ENCODE measurements at regions not wholly inside any gene's neighbourhood (a gene's known extent, or its start where the extent isn't known, plus 50 kb on each side); places are given as distances from the start of the nearest gene placed in this dataset.

- Histone ChIP-seq H3K36me3 (ENCODE audit: control insufficient read depth in 2 of 2, extremely low read depth in 1 of 2, insufficient read depth in 2 of 2, low read length in 2 of 2) (no peaks in the 10 kb centered on the region), H3K4me2 (ENCODE audit: insufficient read depth, low read length) (no peak overlapping the region), H3K4me1 (ENCODE audit: control insufficient read depth, extremely low read depth, insufficient read depth, low read length) (no peaks in the 10 kb centered on the region), H3K4me3 (replicated peaks in 1 of 3; ENCODE audit: insufficient read depth in 1 of 3, low read depth in 1 of 3, low read length in 3 of 3) (no peak overlapping the region), H4K20me1 (replicated peaks; ENCODE audit: control insufficient read depth, extremely low read depth, insufficient read depth, low read length) (no peaks in the 10 kb centered on the region), H3K9me1 (replicated peaks; ENCODE audit: control insufficient read depth, extremely low read depth, insufficient read depth, low read length) (no peaks in the 10 kb centered on the region), H2AFZ (ENCODE audit: low read depth, low read length) (no peak overlapping the region), H3K9ac (replicated peaks; ENCODE audit: extremely low read depth, insufficient read depth, low read length) (no peak overlapping the region), H3K27me3 (ENCODE audit: control insufficient read depth in 2 of 2, insufficient read depth in 2 of 2, low read length in 2 of 2) (no peaks in the 10 kb centered on the region), H3K9me3 (replicated peaks; ENCODE audit: control insufficient read depth, insufficient read depth, low read length) (no peaks in the 10 kb centered on the region), H3K79me2 (ENCODE audit: control insufficient read depth, insufficient read depth, low read length) (no peaks in the 10 kb centered on the region), H3K27ac (ENCODE audit: insufficient read depth, low read depth, low read length) (no peak overlapping the region)
- TF ChIP-seq GATA2 (IDR thresholded peaks at IDR 0.05; ENCODE audit: insufficient read depth, insufficient read length, low read depth, low read length): no peak
- TF ChIP-seq CTCF (IDR thresholded peaks at IDR 0.05; ENCODE audit: extremely low read depth in 1 of 2, insufficient read depth in 1 of 2, low read depth in 1 of 2, low read length in 2 of 2): no peak
- TF ChIP-seq EZH2 (IDR thresholded peaks at IDR 0.05; ENCODE audit: borderline replicate concordance, low read depth, low read length, severe bottlenecking): no peak
- TF ChIP-seq FOS (IDR thresholded peaks at IDR 0.05; ENCODE audit: borderline replicate concordance, insufficient read depth, low read length): no peak
- no peak for TF ChIP-seq MYC (IDR thresholded peaks at IDR 0.05; ENCODE audit: low read depth, low read length)
- TF ChIP-seq JUN (IDR thresholded peaks at IDR 0.05; ENCODE audit: borderline replicate concordance, insufficient read depth, insufficient read length, low read depth): no peak
- no peak for TF ChIP-seq POLR2AphosphoS5 (IDR thresholded peaks at IDR 0.05; ENCODE audit: insufficient read depth, low read depth, low read length)
- no peak for TF ChIP-seq POLR2A (IDR thresholded peaks at IDR 0.05; ENCODE audit: low read depth, low read length)
- TF ChIP-seq, protein P1, sequence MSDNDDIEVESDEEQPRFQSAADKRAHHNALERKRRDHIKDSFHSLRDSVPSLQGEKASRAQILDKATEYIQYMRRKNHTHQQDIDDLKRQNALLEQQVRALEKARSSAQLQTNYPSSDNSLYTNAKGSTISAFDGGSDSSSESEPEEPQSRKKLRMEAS (IDR thresholded peaks at IDR 0.05; ENCODE audit: insufficient read depth, insufficient read length): no peak
- DNase-seq (ENCODE audit: low read depth, low spot score): no peak
- no TSS peak for BruUV-seq (replicated peaks)
- FAIRE-seq: no peak
- intact Hi-C loops (cut with micrococcal nuclease): no loop called here
- dilution Hi-C loops (cut with MboI; ENCODE audit: extremely low pct_ligation_motif_present, low sequenced_read_pairs): no loop called here
- POLR2A ChIA-PET: no interaction called here
- CTCF ChIA-PET: interaction anchor here (0.9 kb wide), 1 partner anchor 109 kb away, joined by 3 read pairs; no protein-coding TSS in a partner anchor
These were observed 52.0 kb upstream of the PDC start for GRCh38 chr1:186512698-186513457.
